ENCODE measurements at regions not wholly inside any gene's neighbourhood (a gene's known extent, or its start where the extent isn't known, plus 50 kb on each side); places are given as distances from the start of the nearest gene placed in this dataset.

- in situ Hi-C loops (cut with HindIII; ENCODE audit: low sequenced_read_pairs), result no loop called here
Observed at GRCh38 chr10:10156917-10157600, 860.6 kb upstream of the CELF2 start.

GRCh38 chr10:10160821-10161312 lies 856.8 kb upstream of the CELF2 start:
- in situ Hi-C loops (cut with HindIII; ENCODE audit: low sequenced_read_pairs), result no loop called here

GRCh38 chr10:10164848-10165247 lies 852.8 kb upstream of the CELF2 start:
- in situ Hi-C loops (cut with HindIII; ENCODE audit: low sequenced_read_pairs), result no loop called here

GRCh38 chr10:10165415-10165814 lies 852.3 kb upstream of the CELF2 start:
- in situ Hi-C loops (cut with HindIII; ENCODE audit: low sequenced_read_pairs), result no loop called here

GRCh38 chr10:10178476-10178875 lies 839.2 kb upstream of the CELF2 start:
- in situ Hi-C loops (cut with HindIII; ENCODE audit: low sequenced_read_pairs), result no loop called here

GRCh38 chr10:10193848-10194247 lies 823.8 kb upstream of the CELF2 start:
- in situ Hi-C loops (cut with HindIII; ENCODE audit: low sequenced_read_pairs), result no loop called here

GRCh38 chr10:10196701-10197100 lies 821.0 kb upstream of the CELF2 start:
- in situ Hi-C loops (cut with HindIII; ENCODE audit: low sequenced_read_pairs), result no loop called here

- in situ Hi-C loops (cut with HindIII; ENCODE audit: low sequenced_read_pairs), result no loop called here
Observed at GRCh38 chr10:10197423-10197822, 820.2 kb upstream of the CELF2 start.

GRCh38 chr10:10198363-10198762 lies 819.3 kb upstream of the CELF2 start:
- in situ Hi-C loops (cut with HindIII; ENCODE audit: low sequenced_read_pairs), result no loop called here

GRCh38 chr10:10204415-10204814 lies 813.3 kb upstream of the CELF2 start:
- in situ Hi-C loops (cut with HindIII; ENCODE audit: low sequenced_read_pairs), result no loop called here

GRCh38 chr10:10205906-10206305 lies 811.8 kb upstream of the CELF2 start:
- in situ Hi-C loops (cut with HindIII; ENCODE audit: low sequenced_read_pairs), result no loop called here

- in situ Hi-C loops (cut with HindIII; ENCODE audit: low sequenced_read_pairs), result no loop called here
Observed at GRCh38 chr10:10207538-10207937, 810.1 kb upstream of the CELF2 start.

GRCh38 chr10:10208196-10208595 lies 809.5 kb upstream of the CELF2 start:
- in situ Hi-C loops (cut with HindIII; ENCODE audit: low sequenced_read_pairs), result no loop called here

GRCh38 chr10:10209167-10209566 lies 808.5 kb upstream of the CELF2 start:
- in situ Hi-C loops (cut with HindIII; ENCODE audit: low sequenced_read_pairs), result no loop called here

- in situ Hi-C loops (cut with HindIII; ENCODE audit: low sequenced_read_pairs), result no loop called here
Observed at GRCh38 chr10:10211409-10211808, 806.3 kb upstream of the CELF2 start.

GRCh38 chr10:10213237-10213636 lies 804.4 kb upstream of the CELF2 start:
- in situ Hi-C loops (cut with HindIII; ENCODE audit: low sequenced_read_pairs), result no loop called here

- in situ Hi-C loops (cut with HindIII; ENCODE audit: low sequenced_read_pairs), result no loop called here
Observed at GRCh38 chr10:10222304-10222841, 795.3 kb upstream of the CELF2 start.

- in situ Hi-C loops (cut with HindIII; ENCODE audit: low sequenced_read_pairs), result no loop called here
Observed at GRCh38 chr10:10223131-10223530, 794.5 kb upstream of the CELF2 start.

GRCh38 chr10:10225136-10225676 lies 792.5 kb upstream of the CELF2 start:
- in situ Hi-C loops (cut with HindIII; ENCODE audit: low sequenced_read_pairs), result no loop called here

- in situ Hi-C loops (cut with HindIII; ENCODE audit: low sequenced_read_pairs), result no loop called here
Observed at GRCh38 chr10:10233229-10233628, 784.4 kb upstream of the CELF2 start.

GRCh38 chr10:10235003-10235402 lies 782.7 kb upstream of the CELF2 start:
- in situ Hi-C loops (cut with HindIII; ENCODE audit: low sequenced_read_pairs), result no loop called here

- in situ Hi-C loops (cut with HindIII; ENCODE audit: low sequenced_read_pairs), result no loop called here
Observed at GRCh38 chr10:10247585-10247984, 770.1 kb upstream of the CELF2 start.
